ENCODE measurements at regions not wholly inside any gene's neighbourhood (a gene's known extent, or its start where the extent isn't known, plus 50 kb on each side); places are given as distances from the start of the nearest gene placed in this dataset.
"Not testable (repeated sequence)": the region's sequence is repeated elsewhere in the genome, so short reads cannot be mapped to it uniquely, and the experiment has no call there.

DNA sequence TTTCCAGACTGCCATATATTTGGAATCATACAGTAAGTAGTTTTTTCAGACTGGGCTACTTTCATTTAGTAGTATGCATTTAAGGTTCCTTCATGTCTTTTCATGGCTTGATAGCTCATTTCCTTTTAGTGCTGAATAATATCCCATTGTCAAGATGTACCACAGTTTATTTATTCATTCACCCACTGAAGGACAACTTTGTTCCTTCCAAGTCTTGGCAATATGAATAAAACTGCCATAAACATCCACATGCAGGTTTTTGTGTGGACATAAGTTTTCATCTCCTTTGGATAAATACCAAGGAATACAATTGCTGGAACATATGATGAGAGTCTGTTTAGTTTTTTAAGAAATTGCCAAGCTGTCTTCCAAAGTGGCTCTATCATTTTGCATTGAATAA, 366.4 kb upstream of the NFIA start:
- Mint-ChIP-seq H3K36me3 (ENCODE audit: low read depth) (no peaks in the 10 kb centered on the region), H3K27ac (no peak overlapping the region), H3K4me3 (no peak overlapping the region)

DNA sequence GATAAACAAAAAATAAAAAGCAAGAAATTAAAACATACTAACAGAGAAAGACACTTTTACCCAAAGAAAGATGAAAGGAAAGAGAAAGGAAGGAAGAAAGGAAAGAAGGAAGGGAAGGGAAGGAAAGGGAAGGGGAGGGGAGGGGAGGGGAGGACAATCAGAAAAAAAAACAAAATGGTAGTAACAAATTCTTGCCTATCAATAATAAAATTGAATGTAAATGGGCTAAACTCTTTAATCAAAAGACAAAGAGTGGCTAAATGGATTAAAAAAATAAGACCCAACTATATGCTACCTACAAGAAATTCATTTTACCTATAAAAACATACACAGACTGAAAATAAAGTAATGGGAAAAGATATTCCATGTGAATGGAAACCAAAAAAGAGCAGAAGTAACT, 372.9 kb upstream of the NFIA start:
- no peaks in the 10 kb centered on the region for H3K27me3 Mint-ChIP-seq (ENCODE audit: low read depth)
- H3K36me3 Mint-ChIP-seq (ENCODE audit: low read depth): no peaks in the 10 kb centered on the region
- no peaks in the 10 kb centered on the region for H3K9me3 Mint-ChIP-seq
- H3K4me3 Mint-ChIP-seq: no peak overlapping the region
- DNase-seq (ENCODE audit: low spot score): no peak
- H3K4me1 Mint-ChIP-seq (ENCODE audit: low read depth): no peaks in the 10 kb centered on the region
- H3K27ac Mint-ChIP-seq: no peak overlapping the region

More for the DNA sequence above, 366.4 kb upstream of the NFIA start:
- no peaks in the 10 kb centered on the region for H3K27me3 Mint-ChIP-seq (ENCODE audit: low read depth)
- H3K4me1 Mint-ChIP-seq (ENCODE audit: low read depth): no peaks in the 10 kb centered on the region
- H3K9me3 Mint-ChIP-seq: no peaks in the 10 kb centered on the region
- no peak for DNase-seq (ENCODE audit: low spot score)

DNA sequence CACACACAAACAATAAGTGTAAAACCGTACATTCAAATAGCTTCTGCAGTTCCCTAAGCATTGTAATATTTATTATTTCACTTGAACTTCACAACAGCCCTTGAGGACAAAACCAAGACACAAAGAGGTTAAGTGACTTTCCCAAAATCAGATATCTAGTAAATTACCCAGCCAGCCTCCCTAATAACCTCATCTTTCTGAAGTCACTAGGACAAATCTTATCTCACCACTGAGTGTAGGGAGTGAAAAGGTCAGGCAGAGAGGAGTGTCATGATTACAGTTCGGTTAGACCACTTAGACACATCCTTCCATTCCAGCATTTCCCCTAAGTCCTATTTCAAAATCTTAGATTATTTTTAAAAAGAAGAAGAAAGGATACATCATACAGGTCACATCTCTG, 377.3 kb upstream of the NFIA start:
- no peaks in the 10 kb centered on the region for H3K27me3 Mint-ChIP-seq (ENCODE audit: low read depth)
- no peaks in the 10 kb centered on the region for H3K9me3 Mint-ChIP-seq
- H3K4me3 Mint-ChIP-seq: no peak overlapping the region
- no peaks in the 10 kb centered on the region for H3K4me1 Mint-ChIP-seq (ENCODE audit: low read depth)
- H3K27ac Mint-ChIP-seq: no peak overlapping the region
- DNase-seq (ENCODE audit: low spot score): no peak
- no peaks in the 10 kb centered on the region for H3K36me3 Mint-ChIP-seq (ENCODE audit: low read depth)

DNA sequence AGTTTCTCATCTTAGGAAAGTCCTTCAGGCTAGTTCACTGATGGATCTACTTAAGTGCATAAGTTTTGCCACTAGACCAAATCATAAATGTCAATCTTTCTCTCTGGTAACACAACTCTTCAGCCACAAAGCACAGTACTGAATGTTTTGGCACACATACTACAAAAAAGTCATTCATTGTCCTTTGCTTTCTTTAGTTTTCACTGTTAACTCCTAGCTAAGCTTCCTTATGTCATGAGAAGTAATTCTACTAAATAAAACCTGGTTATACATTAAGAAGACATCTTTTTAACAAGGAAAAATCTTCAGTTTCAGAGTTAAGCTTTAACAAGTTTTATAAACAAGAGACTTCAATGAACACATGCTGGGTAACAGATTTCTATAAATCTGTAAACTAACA, 379.2 kb upstream of the NFIA start:
- H3K4me3 Mint-ChIP-seq: no peak overlapping the region
- no peaks in the 10 kb centered on the region for H3K36me3 Mint-ChIP-seq (ENCODE audit: low read depth)
- H3K27ac Mint-ChIP-seq: no peak overlapping the region
- H3K9me3 Mint-ChIP-seq: no peaks in the 10 kb centered on the region
- H3K27me3 Mint-ChIP-seq (ENCODE audit: low read depth): no peaks in the 10 kb centered on the region
- no peaks in the 10 kb centered on the region for H3K4me1 Mint-ChIP-seq (ENCODE audit: low read depth)
- no peak for DNase-seq (ENCODE audit: low spot score)

DNA sequence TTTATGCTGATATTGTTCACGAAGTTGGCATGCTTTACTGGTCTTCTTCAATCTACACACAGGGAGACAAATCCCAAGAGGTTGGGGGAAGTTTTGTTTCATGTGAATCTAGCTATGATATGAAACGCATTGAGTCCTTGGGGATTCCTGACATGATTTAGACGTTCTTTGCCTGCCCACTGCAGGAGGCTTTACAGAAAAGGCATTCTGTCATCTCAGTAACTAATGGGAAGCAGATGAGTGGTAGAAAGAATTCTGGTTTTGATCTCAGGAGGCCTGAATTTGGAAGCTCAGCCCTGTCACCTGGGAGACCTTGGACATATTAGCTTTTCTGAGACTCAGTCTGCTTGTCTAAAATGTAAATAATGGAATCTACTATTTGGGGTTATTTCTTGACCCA, 383.0 kb upstream of the NFIA start:
- H3K36me3 Mint-ChIP-seq (ENCODE audit: low read depth): no peaks in the 10 kb centered on the region
- no peaks in the 10 kb centered on the region for H3K27me3 Mint-ChIP-seq (ENCODE audit: low read depth)
- H3K9me3 Mint-ChIP-seq: no peaks in the 10 kb centered on the region
- no peaks in the 10 kb centered on the region for H3K4me1 Mint-ChIP-seq (ENCODE audit: low read depth)
- DNase-seq (ENCODE audit: low spot score): no peak
- no peak overlapping the region for H3K4me3 Mint-ChIP-seq
- no peak overlapping the region for H3K27ac Mint-ChIP-seq

DNA sequence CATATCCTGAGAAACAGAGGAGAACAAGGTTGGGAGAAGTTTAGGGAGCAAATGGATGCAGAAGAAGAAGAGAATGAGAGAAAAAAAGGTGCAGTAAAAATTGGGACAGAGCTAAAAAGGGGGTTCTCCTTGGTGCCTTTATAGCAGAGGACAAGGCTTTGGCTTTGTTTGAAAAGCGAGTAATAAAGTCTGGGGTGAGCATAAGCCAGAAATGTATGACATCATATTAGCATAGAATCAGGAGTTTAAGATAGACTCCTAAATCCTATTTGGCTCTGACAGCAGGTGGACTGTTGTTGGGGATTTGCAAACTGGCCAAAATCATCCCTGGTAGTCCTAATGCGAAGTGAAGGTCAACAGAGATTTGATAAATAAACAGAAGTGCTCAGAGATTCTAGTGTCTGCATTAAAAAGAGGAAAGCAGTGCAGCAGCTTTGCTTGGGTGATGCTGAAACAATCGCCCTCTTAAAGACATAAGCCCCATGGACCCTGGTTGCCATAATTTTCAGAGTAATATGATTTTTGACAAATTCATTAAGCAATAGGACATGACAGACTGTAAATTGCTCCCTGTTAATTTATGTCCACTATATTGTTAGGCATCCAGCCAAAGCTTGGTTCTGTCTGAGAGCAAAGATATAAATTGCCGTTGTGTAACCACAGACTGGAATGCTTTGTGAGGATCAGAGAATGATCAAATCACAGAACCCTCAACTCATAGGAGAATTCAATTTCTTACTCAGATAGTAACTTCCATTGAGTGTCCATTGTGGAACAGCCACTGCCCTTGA, 385.0 kb upstream of the NFIA start:
- H3K27me3 Mint-ChIP-seq (ENCODE audit: low read depth): no peaks in the 10 kb centered on the region

DNA sequence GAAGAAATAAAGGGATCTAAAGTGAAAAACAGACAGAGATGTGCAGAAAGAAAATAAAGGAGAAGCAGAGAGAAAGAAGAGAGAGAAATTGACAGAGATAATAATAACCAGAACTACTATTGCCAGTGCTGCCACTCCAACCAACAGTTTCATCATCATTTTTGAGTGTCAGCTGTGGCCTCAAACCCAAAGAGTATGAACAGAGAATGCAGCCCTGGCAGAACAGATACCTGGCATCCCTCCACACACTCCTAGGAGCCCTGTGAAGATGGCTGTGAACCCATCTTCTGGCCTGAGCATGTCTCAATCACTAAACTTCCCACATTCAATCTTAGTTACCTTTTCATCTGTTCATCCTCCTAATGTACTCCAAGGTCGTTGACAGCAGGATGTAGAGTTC, 385.8 kb upstream of the NFIA start:
- Mint-ChIP-seq H3K4me3 (no peak overlapping the region), H3K27ac (no peak overlapping the region), H3K27me3 (ENCODE audit: low read depth) (no peaks in the 10 kb centered on the region), H3K9me3 (no peaks in the 10 kb centered on the region), H3K36me3 (ENCODE audit: low read depth) (no peaks in the 10 kb centered on the region), H3K4me1 (ENCODE audit: low read depth) (no peaks in the 10 kb centered on the region)
- DNase-seq (ENCODE audit: low spot score): no peak

More for the DNA sequence above, 385.0 kb upstream of the NFIA start:
- no peaks in the 10 kb centered on the region for H3K36me3 Mint-ChIP-seq (ENCODE audit: low read depth)
- H3K4me1 Mint-ChIP-seq (ENCODE audit: low read depth): no peaks in the 10 kb centered on the region
- no peaks in the 10 kb centered on the region for H3K9me3 Mint-ChIP-seq
- H3K27ac Mint-ChIP-seq: no peak overlapping the region
- no peak for DNase-seq (ENCODE audit: low spot score)
- H3K4me3 Mint-ChIP-seq: no peak overlapping the region

DNA sequence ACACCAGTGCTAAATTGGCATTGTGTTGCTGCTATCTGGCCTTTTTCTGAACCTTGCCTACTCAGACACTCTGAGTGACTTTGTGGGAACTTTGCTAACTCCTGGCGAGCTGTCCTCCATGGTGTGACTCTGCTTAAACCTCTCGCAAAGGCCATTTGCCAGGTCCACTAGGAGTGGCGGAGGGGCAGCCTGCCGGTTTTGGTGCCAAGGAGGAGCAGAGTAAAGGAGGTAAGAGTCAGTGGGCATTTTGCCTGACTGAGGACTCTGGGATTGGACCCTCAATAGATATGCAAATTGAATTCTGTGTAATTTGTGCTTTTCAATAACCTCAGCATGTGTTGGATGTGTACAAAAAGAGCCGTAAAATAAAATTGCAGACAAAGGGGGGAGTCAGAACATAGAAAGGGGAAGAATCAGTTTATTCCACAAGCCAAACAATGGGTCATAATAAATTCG, 386.6 kb upstream of the NFIA start:
- Mint-ChIP-seq H3K4me3 (no peak overlapping the region), H3K27ac (no peak overlapping the region), H3K36me3 (ENCODE audit: low read depth) (no peaks in the 10 kb centered on the region), H3K27me3 (ENCODE audit: low read depth) (no peaks in the 10 kb centered on the region), H3K4me1 (ENCODE audit: low read depth) (no peaks in the 10 kb centered on the region), H3K9me3 (peaks cover 3% of the 10 kb centered on the region)
- DNase-seq (ENCODE audit: low spot score): no peak

DNA sequence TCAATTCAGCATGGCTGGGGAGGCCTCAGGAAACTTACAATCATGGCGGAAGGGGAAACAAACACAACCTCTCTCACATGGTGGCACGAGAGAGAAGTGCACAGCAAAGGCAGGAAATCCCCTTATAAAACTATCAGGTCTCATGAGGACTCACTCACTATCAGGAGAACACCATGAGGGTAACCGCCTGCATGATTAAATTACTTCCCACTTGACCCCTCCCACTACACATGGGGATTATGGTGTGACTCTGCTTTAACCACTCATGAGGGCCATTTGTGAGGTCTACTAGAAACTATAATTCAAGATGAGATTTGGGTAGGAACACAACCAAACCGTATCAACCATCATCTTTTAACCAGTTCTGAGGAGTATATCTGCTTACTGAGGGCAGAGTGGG, 387.4 kb upstream of the NFIA start:
- H3K4me1 Mint-ChIP-seq (ENCODE audit: low read depth): no peaks in the 10 kb centered on the region
- H3K9me3 Mint-ChIP-seq: peaks cover 6% of the 10 kb centered on the region
- no peaks in the 10 kb centered on the region for H3K27me3 Mint-ChIP-seq (ENCODE audit: low read depth)
- H3K36me3 Mint-ChIP-seq (ENCODE audit: low read depth): no peaks in the 10 kb centered on the region
- no peak overlapping the region for H3K27ac Mint-ChIP-seq
- H3K4me3 Mint-ChIP-seq: no peak overlapping the region
- no peak for DNase-seq (ENCODE audit: low spot score)

DNA sequence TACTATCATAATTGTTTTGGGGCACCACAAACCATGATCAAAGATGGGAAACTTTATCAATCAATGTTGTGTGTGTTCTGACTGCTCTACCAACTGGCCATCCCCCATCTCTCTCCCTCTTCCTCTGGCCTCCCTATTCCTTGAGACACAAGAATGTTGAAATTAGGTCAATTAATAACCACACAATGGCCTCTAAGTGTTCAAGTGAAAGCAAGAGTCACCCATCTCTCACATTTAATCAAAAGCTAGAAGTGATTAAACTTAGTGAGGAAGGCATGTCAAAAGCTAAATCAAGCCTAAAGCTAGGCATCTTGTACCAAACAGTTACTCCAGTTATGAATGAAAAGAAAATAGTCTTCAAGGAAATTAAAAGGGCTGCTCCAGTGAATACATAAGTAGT, 390.3 kb upstream of the NFIA start:
- DNase-seq (ENCODE audit: low spot score): no peak
- Mint-ChIP-seq H3K9me3 (peaks cover 6% of the 10 kb centered on the region), H3K27ac (no peak overlapping the region), H3K4me3 (no peak overlapping the region), H3K36me3 (ENCODE audit: low read depth) (no peaks in the 10 kb centered on the region), H3K27me3 (ENCODE audit: low read depth) (no peaks in the 10 kb centered on the region), H3K4me1 (ENCODE audit: low read depth) (no peaks in the 10 kb centered on the region)

DNA sequence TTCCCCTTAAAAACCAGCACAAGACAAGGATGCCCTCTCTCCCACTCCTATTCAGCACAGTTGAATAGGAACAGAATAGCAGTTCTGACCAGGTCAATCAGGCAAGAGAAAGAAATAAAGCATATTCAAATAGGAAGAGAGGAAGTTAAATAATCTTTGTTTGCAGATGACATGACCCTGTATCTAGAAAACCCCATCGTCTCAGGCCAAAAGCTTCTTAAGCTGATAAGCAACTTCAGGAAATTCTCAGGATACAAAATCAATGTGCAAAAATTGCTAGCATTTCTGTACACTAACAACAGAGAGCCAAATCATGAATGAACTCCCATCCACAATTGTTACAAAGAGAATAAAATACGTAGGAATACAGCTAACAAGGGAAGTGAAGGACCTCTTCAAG, 394.1 kb upstream of the NFIA start:
- not testable (repeated sequence) for H3K36me3 Mint-ChIP-seq (ENCODE audit: low read depth); H3K4me3 Mint-ChIP-seq; DNase-seq (ENCODE audit: low spot score); H3K27me3 Mint-ChIP-seq (ENCODE audit: low read depth); H3K27ac Mint-ChIP-seq; H3K4me1 Mint-ChIP-seq (ENCODE audit: low read depth); H3K9me3 Mint-ChIP-seq

DNA sequence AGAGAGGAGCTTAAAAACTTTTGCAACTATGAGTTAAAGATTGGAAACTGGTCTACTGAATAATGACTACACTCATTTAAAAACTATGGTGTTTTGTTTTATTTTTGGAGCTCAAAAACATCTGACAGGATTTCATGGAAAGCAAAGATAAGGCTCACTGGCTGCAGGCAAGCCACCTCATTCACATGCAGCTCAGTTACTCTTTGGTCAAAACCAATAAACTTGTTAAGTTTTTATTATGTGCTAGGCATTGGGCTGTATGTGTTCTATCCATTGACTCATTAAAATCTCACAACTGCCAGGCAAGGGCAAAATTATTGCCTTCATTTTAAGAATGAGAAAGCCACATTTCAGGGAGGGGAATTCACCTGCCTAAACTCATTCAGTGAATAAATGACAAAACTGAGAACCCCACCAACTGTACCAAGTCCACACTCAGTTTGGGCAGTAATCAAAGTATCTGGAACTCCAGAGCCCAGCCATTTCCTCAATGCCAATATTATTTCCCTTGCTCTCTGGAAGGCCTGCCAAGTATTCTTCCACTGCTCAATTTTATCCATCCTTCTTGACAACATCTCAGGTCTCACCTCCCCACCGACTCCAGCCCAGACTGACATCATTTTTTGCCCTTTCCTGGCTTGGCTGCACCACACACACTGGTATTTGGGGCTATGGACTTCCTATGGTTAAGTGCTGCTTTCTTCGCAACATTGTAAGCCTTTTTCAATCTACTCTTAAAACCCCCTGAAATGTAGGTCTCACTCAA, 401.1 kb upstream of the NFIA start:
- no peaks in the 10 kb centered on the region for H3K36me3 Mint-ChIP-seq (ENCODE audit: low read depth)
- H3K4me3 Mint-ChIP-seq: no peak overlapping the region
- no peaks in the 10 kb centered on the region for H3K4me1 Mint-ChIP-seq (ENCODE audit: low read depth)
- no peaks in the 10 kb centered on the region for H3K27me3 Mint-ChIP-seq (ENCODE audit: low read depth)
- no peaks in the 10 kb centered on the region for H3K9me3 Mint-ChIP-seq
- no peak overlapping the region for H3K27ac Mint-ChIP-seq
- DNase-seq (ENCODE audit: low spot score): no peak

DNA sequence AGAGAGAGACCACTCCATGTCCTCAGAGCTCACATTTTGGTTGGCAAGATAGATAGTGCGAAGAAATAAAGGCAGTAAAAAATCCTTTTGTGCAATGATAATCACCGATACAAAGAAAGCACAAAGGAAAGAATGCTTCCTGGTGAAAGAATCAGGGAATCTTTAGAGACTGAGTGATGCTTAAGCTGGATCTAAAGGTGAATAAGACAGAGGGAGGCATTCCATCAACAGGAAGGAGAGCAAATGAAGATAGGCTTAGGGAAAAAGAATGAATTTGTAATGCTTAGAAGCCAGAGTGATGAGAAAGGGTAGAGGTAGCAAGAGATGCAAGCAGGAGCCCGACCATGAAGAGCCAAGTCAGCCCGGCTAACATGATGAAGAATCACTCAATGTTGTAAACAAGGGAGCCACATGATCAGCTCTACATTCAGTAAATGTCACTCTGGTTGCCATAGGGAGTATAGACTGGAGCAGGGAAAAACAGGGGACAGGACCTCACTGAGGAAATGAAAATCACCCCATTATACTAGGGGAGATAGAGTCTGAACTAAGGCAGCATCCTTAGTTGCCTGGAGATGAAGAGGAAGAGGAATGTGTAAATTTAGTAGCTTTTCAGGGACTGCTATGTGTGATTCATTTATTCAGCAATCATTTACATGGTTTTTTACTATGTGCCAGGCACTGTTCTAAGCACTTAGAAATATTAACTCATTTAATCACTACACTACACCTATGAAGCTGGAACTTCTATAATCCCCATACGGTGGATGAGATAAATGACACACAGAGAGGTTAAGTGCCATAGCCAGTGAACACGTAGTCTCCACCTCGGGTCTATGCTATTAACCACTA, 402.6 kb upstream of the NFIA start:
- no peak for DNase-seq (ENCODE audit: low spot score)
- Mint-ChIP-seq H3K36me3 (ENCODE audit: low read depth) (no peaks in the 10 kb centered on the region), H3K27me3 (ENCODE audit: low read depth) (no peaks in the 10 kb centered on the region), H3K4me3 (no peak overlapping the region), H3K9me3 (no peaks in the 10 kb centered on the region), H3K27ac (no peak overlapping the region), H3K4me1 (ENCODE audit: low read depth) (no peaks in the 10 kb centered on the region)

DNA sequence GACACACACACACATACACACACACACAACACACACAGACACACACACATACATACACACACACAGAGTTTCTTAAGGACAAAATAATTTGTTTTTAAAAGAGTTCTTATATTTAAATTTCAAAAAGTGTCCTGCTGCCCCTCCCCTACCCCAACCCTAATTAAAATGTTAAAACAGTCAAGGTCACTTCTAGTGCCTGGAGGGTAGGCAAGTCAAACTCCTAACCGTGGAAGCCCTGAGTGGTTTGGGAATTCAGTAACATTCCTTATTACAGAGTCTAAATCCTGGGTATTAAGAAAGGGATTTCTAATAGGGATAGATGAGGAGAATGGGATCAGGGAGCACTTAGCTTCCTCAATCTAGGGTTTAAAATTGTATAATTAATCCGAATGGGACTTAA, 403.6 kb upstream of the NFIA start:
- DNase-seq (ENCODE audit: low spot score): no peak
- no peak overlapping the region for H3K4me3 Mint-ChIP-seq
- no peaks in the 10 kb centered on the region for H3K36me3 Mint-ChIP-seq (ENCODE audit: low read depth)
- no peaks in the 10 kb centered on the region for H3K27me3 Mint-ChIP-seq (ENCODE audit: low read depth)
- H3K4me1 Mint-ChIP-seq (ENCODE audit: low read depth): no peaks in the 10 kb centered on the region
- no peak overlapping the region for H3K27ac Mint-ChIP-seq
- no peaks in the 10 kb centered on the region for H3K9me3 Mint-ChIP-seq

All from T-helper 2 cell treated with Interferon-gamma antibody and Interleukin-4, amounts not matched to agents 5 μg/mL and 100 μg/mL, for 36 hours (primary cell).